Left renal pelvis (tissue), 4 donors: ENCODE measurements at regions not wholly inside any gene's neighbourhood (a gene's known extent, or its start where the extent isn't known, plus 50 kb on each side); places are given as distances from the start of the nearest gene placed in this dataset.
"Not testable (repeated sequence)": the region's sequence is repeated elsewhere in the genome, so short reads cannot be mapped to it uniquely, and the experiment has no call there.

Experiments
- DNase-seq, 4 donors: peaks; one replicate each; pipeline ENCODE4 v3.0.0-alpha.2; 2013; ENCODE audit warnings: low read depth in 4 of 4, low spot score in 3 of 4

DNA sequence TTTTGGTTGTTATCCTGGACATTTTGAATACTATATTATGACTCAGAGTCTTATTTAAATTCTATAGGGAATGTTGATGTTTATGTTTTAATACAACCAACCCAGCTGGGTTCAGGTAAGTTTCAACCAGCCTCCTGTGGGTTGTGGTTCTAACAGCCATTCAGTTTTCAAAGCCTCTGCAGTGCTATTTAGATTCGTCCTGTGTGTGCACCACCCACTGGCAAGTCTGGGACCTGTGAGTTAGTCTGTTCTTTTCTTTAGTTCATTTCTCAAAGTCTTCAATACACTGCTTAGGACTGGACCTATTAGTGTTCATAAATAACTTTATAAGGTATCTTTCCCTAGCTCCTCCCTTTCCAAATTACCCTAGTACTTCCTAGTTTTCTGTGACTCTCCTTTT lies 170.6 kb downstream of the TMEM132E start:
- no peak for DNase-seq

DNA sequence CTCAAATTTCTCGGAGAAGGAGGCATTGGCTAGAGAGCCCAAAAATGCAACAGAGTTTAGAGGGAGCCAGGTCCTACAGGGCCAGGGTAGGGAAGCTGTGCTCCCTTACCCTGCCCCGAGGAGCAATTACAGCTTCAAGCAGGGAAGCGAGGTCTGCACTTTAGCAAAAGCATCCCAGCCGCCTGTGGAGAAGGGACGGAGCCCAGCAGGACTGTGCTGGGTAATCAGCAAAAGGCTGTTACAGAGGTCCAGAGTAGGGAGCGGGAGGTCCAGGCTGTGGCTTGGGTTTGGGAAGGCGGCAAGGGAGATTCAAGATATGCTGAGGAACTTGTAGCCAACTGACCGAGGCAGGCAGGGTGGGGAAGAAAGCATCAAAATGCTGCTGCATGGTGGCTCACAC lies 162.6 kb downstream of the TMEM132E start:
- DNase-seq, result no peak

DNA sequence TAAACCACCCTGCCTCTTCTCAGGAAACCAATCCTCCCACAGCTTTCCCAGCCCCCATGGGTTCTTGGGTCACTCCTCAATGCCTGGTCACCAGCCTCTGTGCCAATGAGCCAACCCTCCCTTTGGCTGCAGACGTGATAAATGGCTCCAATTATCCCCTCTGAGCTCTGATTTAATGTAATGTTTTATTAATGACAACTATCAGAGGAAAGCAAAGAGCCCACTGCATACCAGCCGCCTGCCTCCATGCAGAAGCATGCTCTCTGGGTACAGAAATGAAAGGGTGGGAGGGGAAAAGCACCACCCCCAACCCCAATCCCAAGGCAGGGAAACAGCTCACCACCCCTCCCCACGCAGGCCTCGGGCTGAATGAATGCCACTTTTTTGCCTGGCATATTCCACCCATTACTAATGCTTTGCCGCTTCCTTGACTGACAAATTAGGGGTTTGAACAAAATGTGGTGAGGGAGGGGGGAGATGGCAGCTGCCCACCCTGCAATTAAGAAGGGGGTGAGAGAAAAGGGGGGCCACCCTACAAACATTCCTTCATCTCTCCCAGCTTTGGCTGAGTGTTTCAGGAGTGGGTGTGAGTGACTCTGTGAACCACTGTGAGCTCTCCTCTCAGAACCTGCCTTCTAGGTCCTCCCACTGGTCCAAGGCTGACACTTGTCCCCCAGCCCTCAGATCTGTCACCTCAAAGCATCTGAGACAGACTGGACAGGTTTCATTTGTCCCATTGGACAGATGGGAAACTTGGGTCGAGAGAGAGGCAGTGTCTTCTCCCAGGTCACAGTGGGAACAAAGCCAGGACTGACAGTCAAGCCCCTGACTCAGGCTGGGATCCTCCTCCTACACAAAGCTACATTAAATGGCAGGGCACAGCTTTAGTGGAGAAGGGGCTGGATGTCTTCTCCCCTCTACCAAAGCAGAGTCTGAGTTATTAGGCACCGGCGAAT lies 161.5 kb downstream of the TMEM132E start:
- DNase-seq, result no peak

DNA sequence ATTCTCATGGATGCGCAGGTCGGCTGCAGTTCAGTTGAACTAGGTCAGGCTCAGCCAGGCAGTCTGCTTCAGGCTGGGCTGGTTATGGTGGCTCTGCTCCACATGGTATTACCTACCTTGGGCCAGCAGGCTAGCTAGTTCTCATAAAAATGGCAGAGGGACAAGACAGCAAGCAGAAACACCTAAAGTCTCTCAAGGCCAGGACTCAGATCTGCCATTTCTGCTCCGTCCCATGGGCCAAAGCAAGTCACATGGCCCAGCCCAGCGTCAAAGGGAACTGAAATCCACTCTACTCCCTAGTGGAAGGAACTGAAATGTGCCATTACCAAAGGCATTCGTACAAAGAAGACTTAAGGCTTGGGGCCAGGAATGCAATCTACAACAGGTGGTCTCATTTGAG lies 160.0 kb downstream of the TMEM132E start:
- no peak for DNase-seq

GRCh38 chr17:34737673-34738072 lies 158.3 kb downstream of the TMEM132E start:
- DNase-seq, result not testable (repeated sequence)

- DNase-seq, result no peak
Observed at GRCh38 chr17:34736611-34737010, 157.2 kb downstream of the TMEM132E start.

GRCh38 chr17:34733333-34733732 lies 154.0 kb downstream of the TMEM132E start:
- no peak for DNase-seq

DNA sequence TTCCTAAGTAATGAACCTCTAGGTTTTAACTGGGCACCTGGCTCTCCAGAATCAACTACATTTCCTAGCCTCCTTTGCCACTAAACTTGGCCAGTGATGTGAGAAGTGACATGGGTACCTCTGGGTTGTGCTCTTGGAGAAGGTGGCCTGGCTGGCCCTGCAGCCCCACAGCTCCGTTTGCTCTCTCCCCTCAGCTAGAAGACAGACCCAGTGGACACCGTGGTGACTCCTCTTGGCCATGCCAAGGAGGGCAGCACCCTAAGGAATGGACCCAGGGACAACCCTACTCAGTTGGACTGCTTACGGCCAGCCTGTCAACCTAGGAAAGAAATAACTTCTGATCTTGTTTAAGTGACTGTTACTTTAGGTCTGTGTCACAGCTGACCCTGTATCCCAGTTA lies 151.4 kb downstream of the TMEM132E start:
- no peak for DNase-seq

GRCh38 chr17:34728771-34729310 lies 149.5 kb downstream of the TMEM132E start:
- DNase-seq, result no peak

GRCh38 chr17:34727601-34728000 lies 148.2 kb downstream of the TMEM132E start:
- DNase-seq, result no peak

DNA sequence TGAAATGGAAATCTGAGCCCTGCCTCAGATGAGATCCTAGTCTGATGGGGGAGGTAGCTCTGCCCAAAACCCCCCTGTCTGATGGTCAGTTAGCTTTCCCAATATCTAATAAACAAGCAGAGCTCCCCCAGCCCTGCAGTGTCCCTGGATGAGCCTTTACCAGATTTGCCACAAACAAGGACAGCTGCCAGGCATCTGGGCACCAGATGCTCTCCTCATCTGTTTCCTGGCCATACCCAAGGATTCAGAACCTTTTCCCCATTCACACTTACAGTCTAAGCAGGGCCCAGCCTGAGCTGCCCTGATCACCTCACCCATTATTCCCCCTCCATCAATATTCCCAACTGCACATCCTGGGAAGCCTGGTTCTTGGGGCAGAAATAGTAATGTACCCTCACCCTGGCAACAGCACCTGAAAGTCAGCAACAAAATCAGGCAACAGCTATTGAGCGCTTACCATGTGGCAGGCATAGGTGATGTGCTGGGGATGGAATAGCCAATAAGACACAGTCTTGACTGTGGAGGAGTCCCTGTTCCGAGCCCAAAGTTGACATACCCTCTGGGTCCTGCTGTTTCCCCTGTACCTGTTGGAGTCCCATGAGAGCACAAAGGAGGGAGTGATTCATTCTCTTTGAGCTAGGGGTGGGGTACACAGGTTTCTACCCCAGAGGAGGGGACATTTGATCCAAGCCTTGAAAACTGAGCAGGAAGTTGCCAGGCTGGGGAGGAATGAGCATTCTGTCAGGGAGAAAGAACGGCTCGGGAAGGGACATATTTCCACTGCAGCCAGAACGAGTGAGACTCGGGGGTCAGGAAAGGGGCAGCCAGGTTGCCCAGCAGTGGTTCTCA lies 147.4 kb downstream of the TMEM132E start:
- no peak for DNase-seq

DNA sequence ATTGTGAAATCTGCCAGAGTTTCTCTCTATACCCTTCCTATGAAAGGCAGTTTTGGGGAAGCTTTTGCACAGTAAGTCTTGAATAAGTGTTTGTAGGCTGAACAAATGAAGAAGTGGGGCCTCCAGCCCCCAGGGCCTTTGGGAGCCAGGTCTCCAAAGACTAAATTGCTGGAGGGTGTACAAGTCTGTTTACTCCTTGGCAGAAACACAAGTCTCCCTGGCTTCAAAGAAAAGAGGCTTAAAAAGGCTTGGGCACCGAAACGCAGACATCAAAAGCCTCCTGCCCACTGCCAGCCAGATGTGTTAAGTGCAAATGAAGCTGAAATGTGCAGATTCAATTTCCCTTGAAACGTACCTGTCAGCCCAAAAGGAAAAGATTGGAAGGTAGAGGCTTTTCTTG lies 146.3 kb downstream of the TMEM132E start:
- no peak for DNase-seq

GRCh38 chr17:34725008-34725407 lies 145.6 kb downstream of the TMEM132E start:
- DNase-seq, result no peak

DNA sequence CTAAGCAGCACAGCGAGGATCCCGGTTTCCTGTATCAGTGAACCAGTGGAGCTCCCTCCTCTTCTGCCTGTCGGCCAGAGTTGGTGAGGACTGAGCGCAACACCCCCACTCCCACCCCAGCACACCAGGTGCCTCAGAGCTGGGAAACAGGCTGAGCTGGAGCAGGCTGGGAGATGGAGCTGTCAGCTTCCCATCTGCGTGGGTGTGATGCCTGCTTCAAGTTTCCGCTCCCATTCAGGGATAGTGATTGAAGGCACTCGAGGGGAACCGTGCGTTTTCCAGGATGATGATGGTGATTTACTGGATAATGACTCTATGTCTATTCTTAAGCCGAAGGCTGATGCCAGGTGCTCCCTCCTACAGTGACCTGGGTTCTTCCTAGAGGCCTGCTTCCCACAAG lies 144.5 kb downstream of the TMEM132E start:
- DNase-seq, result peak; percentile 20 to 51 (median 38)

GRCh38 chr17:34721326-34721725 lies 141.9 kb downstream of the TMEM132E start:
- no peak for DNase-seq

DNA sequence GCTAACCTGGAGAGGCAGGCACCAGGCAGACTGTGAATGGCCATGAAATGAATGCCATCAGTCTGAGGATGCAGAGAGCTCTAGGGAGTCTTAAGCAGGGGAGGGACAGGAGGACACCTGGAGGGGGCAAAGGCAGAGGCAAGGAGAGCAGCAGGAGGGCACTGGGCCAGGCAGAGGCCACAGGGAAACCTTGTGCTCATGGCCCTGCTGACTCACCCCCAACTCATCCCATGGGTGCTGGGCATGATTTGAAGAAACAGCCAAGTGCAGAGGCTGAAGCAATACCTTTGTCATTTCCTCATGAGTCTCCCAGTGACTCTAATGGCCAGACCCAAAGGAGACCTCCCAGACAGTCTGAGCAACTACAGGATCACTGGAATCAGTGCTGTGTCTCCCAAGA lies 141.4 kb downstream of the TMEM132E start:
- no peak for DNase-seq

GRCh38 chr17:34719569-34719968 lies 140.2 kb downstream of the TMEM132E start:
- no peak for DNase-seq

- no peak for DNase-seq
Observed at GRCh38 chr17:34717092-34717491, 137.7 kb downstream of the TMEM132E start.

GRCh38 chr17:34716291-34716690 lies 136.9 kb downstream of the TMEM132E start:
- DNase-seq, result no peak

GRCh38 chr17:34715504-34715903 lies 136.1 kb downstream of the TMEM132E start:
- no peak for DNase-seq
